ENCODE measurements at regions not wholly inside any gene's neighbourhood (a gene's known extent, or its start where the extent isn't known, plus 50 kb on each side); places are given as distances from the start of the nearest gene placed in this dataset.

DNA sequence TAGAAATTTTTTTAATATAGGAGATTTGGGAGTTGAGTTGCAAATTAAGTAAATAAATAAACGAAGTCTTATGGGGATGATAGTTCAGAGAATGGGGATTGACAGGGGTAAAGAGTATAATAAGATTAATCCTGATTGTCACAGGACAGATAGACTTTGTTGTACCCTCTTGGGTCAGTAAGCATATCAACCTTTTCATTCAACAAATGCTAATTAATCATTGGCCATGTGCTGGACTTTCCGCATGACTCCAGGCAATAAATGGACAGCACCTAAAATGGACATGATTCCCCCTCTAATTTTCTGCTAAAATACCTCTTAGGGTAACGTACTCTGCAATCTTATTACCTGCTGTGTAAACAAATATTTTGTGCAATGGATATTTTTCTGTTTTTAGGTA lies 1331.1 kb upstream of the ADGRL3 start:
- DNase-seq (ENCODE audit: low spot score): no peak

GRCh38 chr4:59869559-59869958 lies 1330.6 kb upstream of the ADGRL3 start:
- DNase-seq (ENCODE audit: low spot score): no peak

DNA sequence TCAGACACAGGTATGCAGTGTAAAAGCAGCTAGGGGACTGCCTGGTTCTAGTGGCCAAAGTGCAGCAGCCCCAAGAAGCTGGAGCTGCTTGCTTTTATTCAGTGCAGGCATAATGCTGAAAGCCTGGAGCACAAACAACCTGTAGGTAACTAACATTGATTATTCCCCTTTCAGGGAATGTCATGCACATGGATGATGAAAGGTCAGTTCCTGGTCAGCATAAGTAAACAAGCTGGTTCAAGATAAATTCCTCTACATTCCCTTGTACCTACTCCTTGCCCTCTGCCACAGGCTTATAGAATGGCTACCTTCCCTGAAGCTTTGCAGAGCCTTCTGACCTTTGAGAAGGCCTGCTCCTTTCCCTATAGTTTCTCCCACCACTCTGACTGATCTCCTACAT lies 1318.5 kb upstream of the ADGRL3 start:
- DNase-seq (ENCODE audit: low spot score): no peak

GRCh38 chr4:59904331-59904730 lies 1295.8 kb upstream of the ADGRL3 start:
- DNase-seq (ENCODE audit: low spot score): no peak

DNA sequence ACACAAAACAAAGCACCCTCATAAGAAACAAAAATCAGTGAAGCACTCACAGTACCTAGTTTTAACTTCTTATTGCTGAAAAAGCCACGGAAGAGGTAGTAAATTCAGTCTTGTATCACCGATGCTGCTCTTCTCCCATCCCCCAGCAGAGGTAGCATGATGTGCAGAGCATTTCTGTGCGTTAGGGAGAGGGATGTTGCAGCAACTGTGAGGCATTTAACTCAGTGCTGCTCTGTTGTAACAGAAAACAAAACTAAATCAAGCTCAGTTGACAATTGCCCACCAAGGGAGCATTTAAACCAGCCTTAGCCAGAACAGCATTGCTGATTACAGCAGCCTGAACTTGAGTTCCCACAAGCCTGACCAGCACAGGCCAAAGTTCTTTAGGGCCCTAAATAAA lies 1279.7 kb upstream of the ADGRL3 start:
- DNase-seq (ENCODE audit: low spot score): no peak

DNA sequence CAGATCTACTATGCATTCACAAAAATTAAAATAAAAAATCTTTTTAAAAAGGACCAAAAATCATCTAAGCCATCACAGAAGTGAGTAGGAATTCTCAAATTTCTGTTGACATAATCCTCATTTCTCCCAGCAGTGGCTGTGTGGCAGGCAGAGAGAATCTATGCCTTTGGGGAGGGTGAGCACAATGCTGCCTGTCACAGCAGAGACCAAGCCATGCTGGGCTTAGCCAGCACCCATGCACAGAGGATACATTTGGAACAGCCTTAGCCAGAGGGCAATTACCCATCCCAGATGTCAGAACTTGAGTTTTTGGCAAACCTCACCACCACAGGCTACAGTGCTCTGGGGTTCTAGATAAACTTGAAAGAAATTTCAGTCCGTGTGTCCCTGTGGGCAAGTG lies 1274.8 kb upstream of the ADGRL3 start:
- no peak for DNase-seq (ENCODE audit: low spot score)

DNA sequence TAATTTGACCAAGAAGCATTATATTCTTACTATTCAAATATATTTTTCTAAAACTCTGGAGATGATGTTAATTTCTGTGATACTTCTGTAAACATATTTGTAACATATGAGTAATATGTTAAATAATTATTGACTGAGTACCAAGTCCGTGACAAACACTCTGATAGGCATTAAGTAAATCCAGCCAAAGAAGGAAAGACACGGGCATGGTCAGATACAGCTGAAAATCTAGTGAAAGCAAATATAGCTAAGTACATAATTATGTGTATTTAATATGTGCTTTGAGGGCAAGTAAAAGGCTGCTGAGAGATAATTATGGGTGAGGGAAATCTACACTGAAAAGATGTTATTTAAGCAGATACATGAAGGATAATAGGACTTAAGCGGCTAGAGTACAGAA lies 1263.6 kb upstream of the ADGRL3 start:
- DNase-seq (ENCODE audit: low spot score): no peak

DNA sequence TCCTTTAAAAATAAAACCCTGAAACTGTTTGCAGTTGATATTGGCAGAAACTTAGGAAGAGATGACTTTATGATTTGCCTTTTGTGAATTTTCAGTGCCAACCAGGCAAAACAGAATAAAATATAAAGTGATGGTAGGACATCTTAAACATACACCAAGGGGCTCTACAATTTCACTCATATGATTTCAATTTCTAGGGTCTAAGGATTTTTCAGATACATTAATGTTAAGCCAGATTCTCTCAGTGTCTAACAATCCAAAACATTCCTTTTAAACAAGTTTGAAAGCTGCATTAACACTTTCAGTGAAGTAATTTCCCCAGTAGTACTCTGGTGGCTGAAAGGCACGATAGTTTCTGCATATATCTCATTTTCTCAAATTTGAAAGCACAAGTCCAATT lies 1262.0 kb upstream of the ADGRL3 start:
- no peak for DNase-seq (ENCODE audit: low spot score)

- no peak for DNase-seq (ENCODE audit: low spot score)
These were observed 1254.8 kb upstream of the ADGRL3 start for GRCh38 chr4:59945277-59945676.

DNA sequence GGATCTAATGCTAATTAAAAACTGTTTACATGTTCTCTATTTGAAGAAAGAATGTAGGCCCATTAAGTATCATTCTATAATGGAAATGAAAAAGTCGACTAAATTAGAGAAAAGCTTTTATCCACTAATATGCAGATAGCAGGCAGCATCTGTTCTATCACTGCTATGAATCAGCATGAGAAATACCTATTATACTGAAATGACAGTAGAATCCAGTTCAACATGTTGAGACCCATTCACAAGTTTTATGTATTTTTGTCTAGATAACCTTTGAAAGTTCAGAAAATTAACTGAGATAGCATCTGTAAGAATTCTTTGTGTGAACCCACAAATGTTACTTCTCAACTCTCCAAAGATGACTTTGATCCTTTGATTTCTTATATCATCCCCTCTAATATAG lies 1254.4 kb upstream of the ADGRL3 start:
- no peak for DNase-seq (ENCODE audit: low spot score)

DNA sequence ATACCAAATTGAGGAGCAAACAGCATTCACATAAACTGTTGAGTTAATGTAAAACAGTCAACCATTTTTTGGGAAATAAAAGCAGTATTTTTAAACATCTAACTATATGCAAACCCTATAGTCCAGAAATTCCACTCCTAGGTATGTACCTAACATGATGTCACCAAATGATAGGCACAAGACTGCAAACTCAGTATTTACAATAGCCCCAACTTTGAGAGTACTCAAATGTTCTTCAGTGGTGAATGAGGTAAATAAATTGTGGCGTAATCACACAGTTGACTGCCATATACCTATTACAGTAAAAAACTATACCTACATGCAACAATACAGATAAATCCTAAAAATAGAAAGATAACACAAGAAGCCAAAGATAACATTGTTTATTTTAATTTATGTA lies 1243.8 kb upstream of the ADGRL3 start:
- no peak for DNase-seq (ENCODE audit: low spot score)

- DNase-seq (ENCODE audit: low spot score): no peak
These were observed 1240.0 kb upstream of the ADGRL3 start for GRCh38 chr4:59960143-59960542.

DNA sequence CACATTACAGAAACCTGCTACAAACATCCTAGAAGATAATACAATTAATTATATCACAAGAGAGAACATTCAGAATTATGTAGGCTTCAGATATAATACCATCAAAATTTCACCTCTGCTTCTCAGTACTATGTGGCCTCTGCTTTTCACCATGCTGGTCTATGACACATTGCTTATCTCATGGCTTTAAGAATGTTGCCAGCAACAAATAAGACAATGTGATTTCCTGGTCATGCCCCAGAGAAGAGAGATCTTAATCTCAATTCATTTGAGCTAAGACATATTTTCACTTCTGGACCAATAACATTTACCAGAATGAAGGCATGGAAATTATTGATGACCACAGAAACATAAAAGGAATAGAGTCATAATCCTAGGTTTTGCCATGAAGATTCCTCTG lies 1233.4 kb upstream of the ADGRL3 start:
- no peak for DNase-seq (ENCODE audit: low spot score)

GRCh38 chr4:59968796-59969195 lies 1231.3 kb upstream of the ADGRL3 start:
- no peak for DNase-seq (ENCODE audit: low spot score)

GRCh38 chr4:59969909-59970308 lies 1230.2 kb upstream of the ADGRL3 start:
- DNase-seq (ENCODE audit: low spot score): no peak

GRCh38 chr4:59971952-59972351 lies 1228.2 kb upstream of the ADGRL3 start:
- DNase-seq (ENCODE audit: low spot score): no peak

DNA sequence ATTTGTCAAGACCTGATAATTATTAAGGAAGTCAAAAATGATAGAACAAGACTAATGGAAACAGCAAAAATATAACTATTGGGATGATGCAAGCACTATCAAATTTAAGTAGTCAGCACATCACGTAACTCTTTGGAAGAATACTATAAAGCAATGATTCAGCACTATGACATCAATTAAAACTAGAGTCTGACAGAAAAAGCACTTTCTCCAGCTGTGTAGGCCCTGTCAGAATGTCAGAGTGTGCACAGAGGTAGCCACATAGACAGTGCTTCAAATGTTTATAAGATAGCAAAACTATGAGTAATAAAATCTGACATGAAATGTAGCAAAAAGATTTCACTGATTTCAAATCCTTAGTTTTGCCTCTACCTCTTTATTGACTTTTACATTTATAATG lies 1226.6 kb upstream of the ADGRL3 start:
- no peak for DNase-seq (ENCODE audit: low spot score)

- DNase-seq (ENCODE audit: low spot score): no peak
These were observed 1221.1 kb upstream of the ADGRL3 start for GRCh38 chr4:59979061-59979460.

DNA sequence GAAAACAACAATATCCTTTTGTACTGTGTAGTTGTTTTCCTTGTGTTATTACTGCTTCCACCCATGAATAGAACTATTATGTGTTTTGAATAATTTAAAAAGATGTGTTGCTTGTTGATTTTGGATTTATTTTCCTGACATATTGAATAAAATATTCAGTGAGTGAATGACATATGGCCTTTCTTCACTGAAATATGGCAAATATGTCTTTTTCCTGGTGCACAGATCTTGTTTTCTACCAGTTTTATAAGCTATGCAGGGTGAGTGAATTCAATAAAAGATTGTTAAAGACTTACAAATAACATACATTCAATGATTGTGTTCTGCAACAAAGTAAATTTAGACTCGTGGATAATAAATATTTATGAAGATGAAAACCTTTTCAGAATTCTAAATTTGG lies 1216.3 kb upstream of the ADGRL3 start:
- no peak for DNase-seq (ENCODE audit: low spot score)

DNA sequence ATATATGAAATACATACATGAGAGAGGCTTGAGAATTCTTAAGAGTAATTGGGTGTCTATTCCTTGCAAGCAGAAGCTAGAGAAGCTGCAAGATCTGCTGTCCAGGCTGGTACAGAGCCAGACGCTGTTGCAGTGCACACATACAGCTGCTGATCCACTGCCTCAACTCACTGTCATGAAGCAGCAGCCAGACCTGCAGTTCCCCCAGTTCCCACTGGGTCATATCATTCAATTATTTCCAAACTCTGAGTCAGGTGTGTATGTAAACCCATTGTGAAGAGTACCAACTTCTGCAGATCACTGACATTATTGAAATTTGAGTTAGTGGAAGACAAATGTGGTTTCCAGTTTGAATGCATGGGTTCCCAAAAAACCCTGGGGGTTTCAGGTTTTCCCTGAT lies 1212.8 kb upstream of the ADGRL3 start:
- DNase-seq (ENCODE audit: low spot score): no peak

- no peak for DNase-seq (ENCODE audit: low spot score)
These were observed 1206.0 kb upstream of the ADGRL3 start for GRCh38 chr4:59994118-59994517.

GRCh38 chr4:60002603-60003337 lies 1197.4 kb upstream of the ADGRL3 start:
- DNase-seq (ENCODE audit: low spot score): no peak

DNA sequence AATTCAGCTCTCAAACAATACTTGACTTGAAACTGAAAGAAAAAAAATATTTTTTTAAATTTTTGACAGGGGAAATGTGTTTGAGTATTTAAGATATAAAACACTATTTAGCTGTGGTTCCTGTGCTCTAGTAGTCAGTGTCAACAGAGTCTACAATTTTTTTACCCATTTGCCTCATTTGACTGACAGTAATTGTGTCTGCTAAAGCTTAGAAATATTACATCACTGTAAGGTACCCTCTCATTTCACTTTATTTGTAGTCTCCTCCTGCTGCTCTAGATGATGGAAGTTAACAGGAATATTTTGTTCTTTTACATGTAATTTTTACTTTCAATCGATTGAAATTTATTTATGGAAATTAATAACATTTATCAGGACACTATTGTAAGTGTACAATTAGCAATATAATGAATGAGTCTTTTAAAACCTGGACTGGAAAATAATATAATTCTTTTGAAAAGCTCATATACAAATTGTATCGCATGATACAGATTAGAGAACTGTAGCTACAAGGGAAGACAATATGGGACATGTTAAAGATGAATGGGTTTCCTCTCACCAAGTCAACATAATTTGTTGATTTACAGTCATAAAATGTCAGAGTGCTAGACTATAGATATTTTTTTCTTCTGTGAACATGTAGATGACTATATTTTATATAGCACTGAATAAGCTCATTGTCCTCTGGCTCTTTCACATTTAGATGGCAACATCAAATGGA lies 1186.5 kb upstream of the ADGRL3 start:
- no peak for DNase-seq (ENCODE audit: low spot score)

DNA sequence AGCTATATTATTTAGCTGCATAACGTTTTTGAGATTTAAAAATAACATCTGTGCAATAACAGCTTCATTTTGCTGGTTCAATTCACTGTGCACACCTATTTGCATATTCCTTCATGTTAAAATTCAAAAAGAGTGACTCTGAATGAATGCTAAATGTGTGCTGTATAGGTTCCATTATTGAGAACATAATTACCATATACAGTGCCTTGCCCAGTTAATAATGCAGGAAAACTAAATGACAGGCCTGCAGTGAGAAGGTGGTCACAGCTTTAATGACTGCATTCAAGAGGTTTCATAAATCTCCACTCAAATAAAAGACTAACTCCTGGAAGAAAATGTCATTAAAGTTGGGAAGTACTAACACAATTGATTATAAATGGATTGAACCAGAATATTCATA lies 1183.2 kb upstream of the ADGRL3 start:
- no peak for DNase-seq (ENCODE audit: low spot score)

All from AG08395 (cell line).